Mucosa of descending colon (tissue), 3 donors: ENCODE measurements at regions not wholly inside any gene's neighbourhood (a gene's known extent, or its start where the extent isn't known, plus 50 kb on each side); places are given as distances from the start of the nearest gene placed in this dataset.
"Not testable (repeated sequence)": the region's sequence is repeated elsewhere in the genome, so short reads cannot be mapped to it uniquely, and the experiment has no call there.

ENCODE experiments used
- ATAC-seq: fragments of 200-7000 bp; cut with Tn5 transposase; one replicate; pipeline ENCODE4 v1.9.1; 2020; ENCODE audit warnings: mild to moderate bottlenecking, moderate library complexity
- DNase-seq, 3 donors: peaks; one replicate each; pipeline ENCODE4 v3.0.0-alpha.2; 2020
- H3K36me3 ChIP-seq: fragments of 200-600 bp; one replicate; pipeline ENCODE4 v1.8.0; 2021; ENCODE audit warnings: low read depth, mild to moderate bottlenecking
- H3K4me1 ChIP-seq: fragments of 200-600 bp; one replicate; pipeline ENCODE4 v1.8.0; 2021; ENCODE audit warnings: low read depth, mild to moderate bottlenecking
- H3K4me3 ChIP-seq: fragments of 200-600 bp; one replicate; pipeline ENCODE4 v1.8.0; 2021; ENCODE audit warnings: mild to moderate bottlenecking
- H3K9me3 ChIP-seq: fragments of 200-600 bp; one replicate; pipeline ENCODE4 v1.8.0; 2021; ENCODE audit warnings: mild to moderate bottlenecking
- CTCF ChIP-seq: fragments of 200-600 bp; IDR thresholded peaks from one replicate; pipeline ENCODE4 v1.8.0; 2022; ENCODE audit warnings: antibody characterized with exemption, mild to moderate bottlenecking
- intact Hi-C, 2 donors: fragments of 100-400 bp; cut with DNase I in 1 of 2; cut with micrococcal nuclease in 1 of 2; formaldehyde crosslinking; loops; one replicate each; pipeline versions ENCODE4 v1.11.0 to v1.11.1; 2022; cut with DNase I, micrococcal nuclease
- donor health status: DM: no; HTN: no; CAD: no; lungs with moderate emphysema.
- donor health status: DM: no; HTN: no; CAD: no.
- donor health status: DM: no; HTN: yes; CAD: no.

- no peak for DNase-seq
- no peak for TF ChIP-seq CTCF
- Histone ChIP-seq H3K36me3 (no peaks in the 10 kb centered on the region), H3K4me1 (no peaks in the 10 kb centered on the region), H3K9me3 (no peaks in the 10 kb centered on the region), H3K4me3 (no peak overlapping the region)
- intact Hi-C loops: no loop called here
- ATAC-seq: no peak
Measured at GRCh38 chr9:73962792-73963191, 534.3 kb upstream of the RORB start.

GRCh38 chr9:73969936-73970335, 527.2 kb upstream of the RORB start:
- ATAC-seq (no peak), DNase-seq (no peak)
- no peak for TF ChIP-seq CTCF

GRCh38 chr9:73976424-73976823, 520.7 kb upstream of the RORB start:
- H3K9me3 ChIP-seq, ATAC-seq, H3K4me3 ChIP-seq, H3K4me1 ChIP-seq, DNase-seq, intact Hi-C loops, H3K36me3 ChIP-seq: not testable (repeated sequence)

More at GRCh38 chr9:73969936-73970335, 527.2 kb upstream of the RORB start:
- Histone ChIP-seq H3K36me3 (no peaks in the 10 kb centered on the region), H3K9me3 (peaks cover 9% of the 10 kb centered on the region), H3K4me3 (no peak overlapping the region), H3K4me1 (no peaks in the 10 kb centered on the region)
- intact Hi-C loops: no loop called here

- H3K4me3 ChIP-seq: no peak overlapping the region
- TF ChIP-seq CTCF: no peak
- H3K4me1 ChIP-seq: no peaks in the 10 kb centered on the region
- ATAC-seq (no peak), DNase-seq (no peak)
- H3K36me3 ChIP-seq: no peaks in the 10 kb centered on the region
- no peaks in the 10 kb centered on the region for H3K9me3 ChIP-seq
- intact Hi-C loops: no loop called here
Measured at GRCh38 chr9:73979894-73980264, 517.3 kb upstream of the RORB start.

- Histone ChIP-seq H3K9me3 (no peaks in the 10 kb centered on the region), H3K4me1 (no peaks in the 10 kb centered on the region), H3K4me3 (no peak overlapping the region), H3K36me3 (no peaks in the 10 kb centered on the region)
- DNase-seq (no peak), ATAC-seq (no peak)
- TF ChIP-seq CTCF: no peak
- intact Hi-C loops: no loop called here
Measured at GRCh38 chr9:73980754-73981153, 516.4 kb upstream of the RORB start.

- Histone ChIP-seq H3K4me3 (no peak overlapping the region), H3K9me3 (no peaks in the 10 kb centered on the region), H3K4me1 (no peaks in the 10 kb centered on the region), H3K36me3 (no peaks in the 10 kb centered on the region)
- intact Hi-C loops: no loop called here
- no peak for TF ChIP-seq CTCF
- no peak for DNase-seq
- ATAC-seq: no peak
Measured at GRCh38 chr9:73981405-73981804, 515.7 kb upstream of the RORB start.
